NCI-H1092 treated with DMSO at 0.1 percent for 48 hours (cell line): ENCODE measurements at regions not wholly inside any gene's neighbourhood (a gene's known extent, or its start where the extent isn't known, plus 50 kb on each side); places are given as distances from the start of the nearest gene placed in this dataset.

Experiments used
- DNase-seq: peaks from one replicate; lab custom pipeline; 2025; lab: John Stamatoyannopoulos, UW

DNA sequence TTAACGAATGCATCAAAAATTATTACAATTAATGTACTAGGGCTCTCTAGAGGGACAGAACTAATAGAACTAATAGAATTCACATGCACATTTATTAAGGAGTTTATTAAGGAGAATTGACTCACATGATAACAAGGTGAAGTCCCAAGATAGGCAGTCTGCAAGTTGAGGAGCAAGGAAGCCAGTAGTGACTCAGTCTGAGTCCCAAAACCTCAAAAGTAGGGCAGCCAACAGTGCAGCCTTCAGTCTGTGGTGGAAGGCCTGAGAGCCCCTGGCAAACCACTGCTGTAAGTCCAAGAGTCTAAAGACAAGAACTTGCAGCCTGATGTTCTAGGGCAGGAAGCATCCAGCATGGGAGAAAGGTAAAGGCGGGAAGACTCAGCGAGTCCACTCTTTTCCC is 633.8 kb downstream of the SEMA5A start:
- no peak for DNase-seq

DNA sequence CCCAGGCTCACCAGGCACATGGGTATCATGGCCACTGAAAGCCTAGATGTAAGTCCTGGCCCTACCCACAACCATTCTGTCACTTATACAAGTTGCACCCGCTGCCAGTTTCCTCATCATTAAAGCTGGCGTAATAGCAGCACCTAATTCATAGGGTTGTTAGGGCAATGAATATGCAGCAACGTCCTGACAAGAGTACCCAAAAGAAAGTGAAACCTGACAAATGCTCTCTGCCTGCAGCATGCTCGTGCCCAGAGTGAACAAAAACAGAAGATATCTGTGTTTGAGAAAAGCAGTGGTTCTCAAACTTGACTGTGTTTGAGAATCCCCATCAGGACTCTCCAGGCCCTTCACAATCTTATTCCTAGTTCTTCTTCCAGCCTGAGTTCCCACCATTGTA is 632.4 kb downstream of the SEMA5A start:
- no peak for DNase-seq

DNA sequence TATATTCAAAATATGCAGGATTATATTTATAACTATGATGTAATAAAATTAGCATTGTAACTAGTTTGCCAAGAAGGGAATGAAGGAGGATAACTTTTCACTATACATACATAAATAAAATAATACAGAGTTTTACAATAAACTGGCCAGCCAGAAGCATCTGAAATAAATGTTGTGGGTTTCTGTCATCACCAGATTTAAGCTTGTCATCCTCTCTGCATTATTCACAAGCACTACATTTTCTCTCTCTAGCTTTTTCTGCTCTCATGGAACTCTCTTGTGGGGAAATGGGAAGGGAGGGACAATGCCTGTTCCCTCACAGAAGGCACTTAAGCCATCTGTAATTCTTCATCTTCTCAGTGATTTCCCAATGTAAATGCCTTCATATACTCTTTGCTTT is 626.8 kb downstream of the SEMA5A start:
- DNase-seq, result no peak

DNA sequence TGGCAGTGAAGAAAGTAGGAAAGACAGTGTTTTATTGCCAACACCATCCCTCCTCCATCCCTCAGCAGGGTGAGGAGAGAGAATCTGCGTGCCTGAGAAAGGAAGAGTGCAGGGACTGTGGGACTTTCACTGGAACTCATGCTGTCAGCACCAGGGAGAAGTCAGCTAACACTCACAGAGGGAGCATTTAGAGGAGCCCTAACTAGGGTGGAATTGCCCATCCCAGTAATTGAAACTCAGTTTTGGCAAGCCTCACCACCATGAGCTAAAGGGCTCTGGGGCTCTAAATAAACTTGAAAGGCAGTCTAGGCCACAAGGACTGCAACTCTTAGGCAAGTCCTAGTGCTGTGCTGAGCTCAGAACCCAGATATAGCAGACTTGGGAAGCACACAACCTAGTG is 622.3 kb downstream of the SEMA5A start:
- no peak for DNase-seq

DNA sequence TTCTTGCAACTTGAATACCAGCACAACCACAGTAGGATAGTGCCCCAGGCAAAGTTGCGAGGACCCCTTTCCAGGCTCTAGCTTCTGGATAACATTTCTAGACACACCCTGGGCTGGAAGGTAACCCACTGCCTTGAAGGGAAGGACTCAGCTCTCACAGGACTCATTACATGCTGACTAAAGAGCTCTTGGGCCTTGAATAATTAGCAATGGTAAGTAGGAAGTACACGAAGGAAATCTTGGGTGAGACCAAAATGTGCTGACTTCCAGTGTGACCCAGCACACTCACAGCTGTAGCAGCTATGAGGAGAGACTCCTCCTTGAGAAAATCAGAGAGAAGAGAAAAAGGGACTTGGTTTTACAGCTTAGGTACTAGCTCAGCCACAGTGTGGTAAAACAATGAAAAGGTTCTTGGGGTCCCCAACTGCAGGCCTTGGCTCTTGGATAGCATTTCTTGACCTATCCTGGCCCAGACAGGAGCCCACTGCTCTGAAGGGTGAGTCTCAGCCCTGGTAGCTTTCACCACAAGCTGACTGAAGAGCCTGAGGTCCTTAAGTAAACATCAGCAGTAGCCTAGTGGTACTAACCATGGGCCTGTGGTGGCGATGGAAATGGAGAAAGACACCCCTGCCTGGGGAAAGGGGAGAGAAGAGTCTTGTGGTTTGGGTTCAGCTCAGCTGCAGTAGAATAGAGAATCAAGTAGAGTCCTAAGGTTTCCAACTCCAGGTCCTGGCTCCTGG is 621.7 kb downstream of the SEMA5A start:
- DNase-seq, result no peak

DNA sequence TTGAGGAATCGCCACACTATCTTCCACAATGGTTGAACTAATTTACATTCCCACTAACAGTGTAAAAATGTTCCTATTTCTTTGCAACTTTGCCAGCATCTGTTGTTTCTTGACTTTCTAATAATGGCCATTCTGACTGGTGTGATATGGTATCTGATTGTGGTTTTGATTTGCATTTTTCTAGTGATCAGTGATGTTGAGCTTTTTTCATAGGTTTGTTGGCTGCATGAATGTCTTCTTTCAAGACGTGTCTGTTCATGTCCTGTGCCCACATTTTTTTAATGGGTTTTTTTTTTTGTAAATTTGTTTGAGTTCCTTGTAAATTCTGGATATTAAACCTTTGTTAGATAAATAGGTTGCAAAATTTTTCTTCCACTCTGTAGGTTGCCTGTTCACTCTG is 615.9 kb downstream of the SEMA5A start:
- no peak for DNase-seq

DNA sequence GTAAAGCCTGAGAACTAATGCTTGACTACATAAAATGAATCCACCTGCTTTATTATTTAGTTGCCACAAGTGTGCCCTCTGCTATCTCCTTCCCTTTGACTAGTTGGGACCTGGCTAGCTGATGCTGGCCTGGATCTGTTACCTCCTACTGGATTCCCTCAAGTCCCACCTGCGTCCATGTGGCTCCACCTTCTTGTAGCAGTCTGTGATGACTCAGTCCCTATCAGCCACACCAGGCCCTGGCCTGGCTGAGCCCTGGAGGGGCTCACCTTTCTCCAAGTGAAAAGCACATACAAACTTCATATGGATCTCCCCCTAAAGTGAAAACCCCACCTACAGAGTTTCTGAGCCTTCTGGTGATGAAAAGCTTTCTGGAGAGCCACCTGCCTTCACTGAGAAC is 611.4 kb downstream of the SEMA5A start:
- DNase-seq, result no peak

DNA sequence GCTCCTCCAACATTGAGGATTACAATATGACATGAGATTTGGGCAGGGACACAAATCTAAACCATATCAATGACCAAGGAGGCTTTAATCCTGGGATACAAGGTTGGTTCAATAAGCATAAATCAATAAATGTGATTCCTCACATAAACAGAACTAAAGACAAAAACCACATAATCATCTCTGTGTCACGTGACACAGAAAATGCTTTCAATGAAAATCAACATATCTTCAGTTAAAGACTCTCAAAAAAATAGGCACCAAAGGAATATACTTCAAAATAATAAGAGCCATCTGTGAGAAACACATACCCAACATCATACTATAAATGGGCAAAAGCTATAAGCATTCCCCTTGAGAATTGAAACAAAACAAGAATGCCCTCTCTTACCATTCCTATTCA is 604.9 kb downstream of the SEMA5A start:
- DNase-seq, result no peak

DNA sequence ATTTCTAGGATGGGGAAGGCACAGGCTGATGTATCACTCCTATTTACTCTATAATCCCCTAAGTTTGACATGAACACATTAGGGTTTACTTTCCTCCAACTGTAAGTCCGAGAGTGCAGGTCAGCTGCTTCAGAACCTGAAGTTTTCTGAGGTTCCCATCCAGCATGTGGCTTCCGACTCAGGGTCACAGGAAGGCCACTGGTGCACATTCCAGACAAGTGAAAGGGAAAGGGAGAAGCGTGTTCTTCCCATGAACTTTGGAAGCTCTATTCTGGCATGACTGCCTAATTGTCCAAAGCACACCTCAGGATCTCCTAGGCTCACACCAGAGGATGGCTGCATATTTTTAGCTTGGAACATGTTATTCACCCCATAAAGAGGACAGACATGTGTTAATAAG is 602.6 kb downstream of the SEMA5A start:
- DNase-seq, result no peak

DNA sequence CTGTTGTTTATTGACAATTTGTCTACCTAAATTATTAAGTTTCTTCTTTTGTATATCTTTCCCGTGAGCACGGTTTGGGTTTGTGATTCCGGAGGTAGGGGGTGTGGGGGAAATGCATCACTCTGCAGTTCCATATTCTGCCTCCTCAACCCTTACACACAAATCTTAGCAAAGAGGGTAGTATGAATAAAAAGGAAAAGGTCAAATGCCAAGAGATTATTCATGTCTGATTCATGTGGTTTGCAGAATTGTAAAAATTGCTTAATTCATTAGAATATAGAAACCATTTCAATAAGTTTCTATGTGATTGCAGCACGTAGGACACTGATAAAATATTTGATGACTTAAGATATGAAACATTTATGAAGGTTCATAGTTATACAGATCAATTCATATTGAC is 601.9 kb downstream of the SEMA5A start:
- no peak for DNase-seq

DNA sequence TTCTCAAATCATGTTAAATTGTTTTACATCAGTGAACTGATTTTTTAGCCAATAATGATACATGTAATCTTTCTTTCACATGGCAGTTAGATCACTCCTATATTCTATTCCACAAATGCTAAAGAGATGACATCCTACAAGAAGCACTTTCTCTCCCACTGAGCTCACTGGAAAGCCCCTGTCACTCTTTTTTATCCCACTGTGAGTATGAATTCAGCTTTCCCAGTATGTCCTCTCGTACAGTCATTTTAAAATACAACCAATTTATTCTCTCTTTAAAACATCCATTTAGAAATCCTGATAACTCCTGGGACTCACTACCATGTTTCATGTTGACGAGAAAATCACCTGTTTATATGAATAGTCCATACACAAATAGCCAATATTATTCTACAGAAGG is 599.9 kb downstream of the SEMA5A start:
- no peak for DNase-seq

DNA sequence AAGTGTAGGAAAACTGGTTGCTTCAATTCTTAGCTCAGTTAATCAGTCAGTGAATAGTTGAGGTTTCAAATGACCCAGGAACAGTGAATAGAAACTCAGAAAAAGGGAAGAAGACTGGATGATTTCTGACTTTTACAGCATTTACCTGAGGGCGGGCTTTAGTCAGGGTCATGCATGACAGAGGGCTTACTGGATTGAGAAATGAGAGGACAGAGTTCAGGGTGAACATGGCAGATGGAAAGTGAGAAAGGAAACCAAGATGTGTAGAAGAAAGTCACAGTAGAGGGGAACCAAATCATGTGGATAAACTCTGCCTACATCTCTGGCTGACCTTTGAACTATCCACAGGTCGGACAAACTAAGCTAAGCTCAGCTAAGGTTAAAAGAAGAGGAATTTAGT is 596.0 kb downstream of the SEMA5A start:
- DNase-seq, result no peak

DNA sequence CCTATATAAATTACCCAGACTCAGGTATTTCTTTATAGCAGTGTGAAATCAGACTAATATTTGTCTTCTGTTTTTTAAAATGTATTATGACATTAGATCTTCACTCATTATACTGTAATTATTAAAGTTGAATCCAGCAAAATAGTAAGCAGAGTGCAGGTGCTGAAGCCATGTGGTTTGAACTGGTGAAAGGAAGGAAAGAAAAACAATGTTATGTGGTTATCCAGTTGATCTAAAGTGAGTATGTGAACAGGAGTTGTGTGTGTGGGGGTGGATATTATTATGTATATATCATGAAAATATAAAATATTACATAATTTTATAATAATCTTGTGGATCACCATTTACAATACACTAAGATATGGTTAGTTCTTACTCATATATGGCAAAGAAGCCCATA is 593.7 kb downstream of the SEMA5A start:
- no peak for DNase-seq

DNA sequence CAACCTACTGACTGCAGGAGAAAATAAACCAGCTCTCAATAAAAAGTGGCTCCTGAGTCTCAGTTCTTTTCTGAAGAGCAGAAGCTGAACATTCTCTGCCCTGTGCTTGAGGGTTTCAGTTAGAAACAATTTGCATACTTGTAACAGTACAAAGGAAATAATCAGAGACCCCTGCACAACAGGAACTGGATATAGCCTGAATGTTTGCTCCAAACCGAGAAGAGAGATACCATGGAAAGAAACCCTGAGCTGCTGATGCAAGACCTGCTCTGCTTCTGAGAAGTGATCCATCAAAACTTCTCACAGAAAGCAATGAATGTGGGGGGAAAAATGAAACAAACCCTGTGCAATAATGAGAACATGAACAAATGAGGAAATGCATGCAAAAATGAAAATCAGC is 592.9 kb downstream of the SEMA5A start:
- DNase-seq, result no peak

DNA sequence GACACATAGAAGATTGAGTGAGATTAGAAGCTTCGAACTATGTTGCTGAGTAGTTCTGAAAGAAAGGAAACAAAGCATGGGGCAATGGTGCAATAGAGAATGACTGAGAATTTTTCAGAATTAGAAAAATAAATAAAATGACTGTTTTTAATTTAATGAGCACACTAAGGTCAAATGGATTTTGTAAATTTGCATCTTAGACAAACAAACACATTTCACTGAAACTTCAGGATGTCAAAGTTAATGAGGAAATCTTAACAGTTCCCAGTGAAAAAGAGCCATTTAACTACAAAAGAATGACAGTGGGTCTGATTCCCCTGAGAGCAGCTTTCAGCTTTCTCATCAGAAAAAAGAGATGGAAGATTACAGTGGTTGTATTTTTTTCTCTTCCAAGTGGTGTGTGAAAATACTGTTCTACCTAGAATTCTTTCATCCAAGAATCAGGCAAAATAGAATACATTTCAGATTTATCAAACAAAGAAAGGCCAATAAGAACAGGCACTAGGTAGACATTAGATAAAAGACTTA is 591.9 kb downstream of the SEMA5A start:
- DNase-seq, result no peak

DNA sequence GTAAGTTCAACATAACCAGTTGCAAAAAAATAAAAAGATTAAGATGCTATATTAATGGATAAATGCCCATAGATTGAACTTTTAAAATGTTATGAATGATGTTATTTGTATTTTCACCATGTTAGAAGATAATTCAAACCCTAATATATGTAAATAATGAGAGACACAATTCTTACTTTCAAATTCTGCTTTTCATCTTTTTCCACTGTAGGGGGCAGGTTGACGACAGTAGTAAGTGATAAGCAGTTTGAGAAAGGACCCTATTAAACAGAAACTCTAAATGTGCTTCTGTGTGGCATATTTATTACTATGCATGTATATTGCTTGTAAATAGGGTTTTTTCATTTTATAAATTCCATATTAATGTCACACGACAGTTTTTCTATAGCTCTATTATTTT is 591.1 kb downstream of the SEMA5A start:
- no peak for DNase-seq

DNA sequence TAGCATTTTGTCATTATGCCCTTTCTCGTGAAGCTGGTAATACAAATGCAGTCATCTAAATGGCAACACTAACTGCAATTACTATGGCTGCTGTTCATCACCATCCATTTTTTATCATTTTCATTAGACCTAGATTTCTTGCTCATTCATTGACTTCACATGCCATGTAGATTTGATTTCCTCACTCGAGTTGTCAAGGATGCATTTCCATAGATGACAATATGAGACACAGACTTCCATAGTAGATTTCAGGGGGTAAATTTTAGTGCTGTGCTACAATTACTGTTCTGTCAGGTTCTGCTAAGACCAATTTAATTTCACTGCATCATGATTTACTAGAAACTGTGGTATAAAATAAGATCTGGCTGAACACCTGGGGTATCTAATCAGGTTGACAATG is 589.2 kb downstream of the SEMA5A start:
- no peak for DNase-seq

DNA sequence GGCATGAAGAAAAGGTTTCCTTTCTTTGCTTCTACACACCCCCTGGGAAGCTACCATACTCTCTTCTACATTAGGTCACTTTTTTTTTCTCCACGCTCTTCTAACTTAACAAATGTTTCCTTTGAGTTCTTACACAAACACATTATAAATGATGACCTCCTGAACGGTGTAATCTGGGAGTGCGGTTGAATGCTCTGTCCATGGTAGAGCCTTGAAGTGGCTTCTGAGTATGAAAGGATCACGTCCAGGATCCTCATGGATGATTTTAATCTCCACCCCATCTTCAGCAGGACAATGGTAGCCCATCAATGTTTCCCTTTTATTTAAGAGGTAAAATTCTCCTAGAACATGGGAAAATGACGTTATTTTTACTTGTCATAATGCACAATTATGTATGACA is 587.3 kb downstream of the SEMA5A start:
- no peak for DNase-seq

DNA sequence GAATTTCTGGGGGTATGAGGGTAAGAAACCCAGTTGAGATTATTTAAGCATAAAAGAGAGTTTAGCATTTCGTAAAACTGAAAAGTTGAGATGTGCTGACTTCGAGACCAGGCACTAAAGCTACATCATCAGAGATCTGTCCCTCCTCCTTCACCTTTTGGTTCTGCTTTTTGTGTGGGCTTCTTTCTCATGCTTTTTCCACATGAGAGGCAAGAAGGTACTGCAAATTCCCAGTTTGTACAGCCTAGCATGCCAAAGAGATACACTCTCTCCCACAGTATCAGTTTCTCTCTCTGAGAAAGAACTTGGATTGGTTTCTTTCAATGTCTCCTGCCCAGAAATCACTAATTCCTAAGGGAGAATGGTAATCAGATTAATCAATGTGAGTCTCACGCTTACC is 584.7 kb downstream of the SEMA5A start:
- no peak for DNase-seq

DNA sequence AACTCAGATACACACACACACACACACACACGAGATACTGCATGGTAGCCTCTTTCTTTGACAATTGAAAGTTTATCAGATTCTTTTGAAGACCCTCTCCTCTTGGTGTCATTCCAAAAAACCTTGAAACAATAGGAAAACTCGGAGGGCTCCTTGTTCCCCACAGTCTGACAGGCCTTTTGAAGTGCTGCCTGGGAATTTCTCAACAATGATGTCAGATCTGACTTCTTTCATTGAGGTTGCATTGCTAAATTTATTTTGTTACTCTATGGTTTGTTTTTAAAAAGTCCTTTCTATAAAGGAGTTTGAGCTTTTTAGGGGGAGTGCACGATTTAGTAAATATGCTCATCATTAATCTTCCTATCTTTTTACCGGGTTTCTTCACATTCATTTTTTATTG is 583.9 kb downstream of the SEMA5A start:
- no peak for DNase-seq

DNA sequence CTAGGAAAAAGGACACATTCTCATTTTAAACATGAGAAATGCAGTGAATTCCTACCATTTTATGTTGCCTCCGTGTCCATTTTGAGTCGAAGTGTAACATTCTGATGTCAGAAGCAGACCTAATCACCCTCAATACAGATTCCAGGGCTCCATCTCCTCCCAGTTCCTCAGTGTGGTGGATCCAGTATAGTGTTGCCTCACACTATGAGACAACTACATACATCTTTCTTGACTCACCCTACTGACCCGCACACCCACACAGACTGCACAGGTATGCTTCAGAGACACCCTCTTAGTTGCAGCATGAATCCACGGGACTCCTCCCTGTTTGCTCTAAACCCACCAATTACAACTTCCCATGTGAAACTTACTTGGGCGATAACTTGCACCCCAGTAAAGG is 564.9 kb downstream of the SEMA5A start:
- no peak for DNase-seq

DNA sequence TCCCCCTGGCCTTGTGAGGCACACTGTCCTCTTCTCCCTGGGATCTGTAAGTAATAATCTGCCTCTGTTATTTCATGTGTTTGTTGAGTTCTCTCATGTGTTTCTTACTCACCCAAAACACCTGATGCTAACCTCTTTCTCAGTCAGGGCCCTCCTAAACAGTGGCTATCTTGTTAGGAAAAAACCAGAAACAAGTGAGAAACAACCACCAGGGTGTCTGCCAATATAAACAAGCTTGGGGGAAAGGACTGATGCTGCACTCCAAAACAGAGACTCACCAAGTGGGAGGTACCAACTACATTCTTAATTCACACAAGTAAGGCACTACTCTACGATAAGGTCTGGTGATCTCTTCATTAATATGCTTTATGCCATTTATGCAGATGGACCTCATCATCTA is 564.4 kb downstream of the SEMA5A start:
- DNase-seq, result no peak

DNA sequence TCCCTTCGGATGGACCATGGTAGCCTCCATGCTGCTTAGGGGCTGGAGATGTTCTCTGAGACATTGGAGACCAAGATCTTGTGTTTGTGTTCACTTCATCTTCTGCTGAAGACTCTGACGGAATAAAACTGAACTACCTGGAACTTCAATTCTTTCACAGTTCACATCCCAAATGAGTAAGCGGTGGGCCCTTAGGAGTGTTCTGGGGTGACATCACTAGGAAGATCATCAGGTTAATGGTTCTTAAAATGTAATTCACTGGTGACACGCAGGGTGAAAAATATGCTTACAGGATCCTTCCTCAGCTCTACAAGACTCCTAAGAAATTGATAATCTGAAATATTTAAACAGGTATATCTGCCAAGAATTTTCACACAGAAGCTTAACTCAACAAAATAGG is 561.5 kb downstream of the SEMA5A start:
- no peak for DNase-seq
